ENCODE measurements at regions not wholly inside any gene's neighbourhood (a gene's known extent, or its start where the extent isn't known, plus 50 kb on each side); places are given as distances from the start of the nearest gene placed in this dataset.

GRCh38 chr13:65660731-65661130 is 1569.4 kb downstream of the PCDH9 start:
- DNase-seq (ENCODE audit: low read depth, low spot score) = no peak
- H3K4me3 ChIP-seq (ENCODE audit: low read depth, low read length) = no peak overlapping the region
- POLR2A ChIA-PET = interaction anchor here (0.7 kb wide), 1 partner anchor 561 kb away, joined by 3 read pairs; no protein-coding TSS in a partner anchor
- TF ChIP-seq CTCF (IDR thresholded peaks at IDR 0.05; ENCODE audit: insufficient read depth, low read length, missing control alignments) = no peak
- CTCF ChIA-PET = no interaction called here

DNA sequence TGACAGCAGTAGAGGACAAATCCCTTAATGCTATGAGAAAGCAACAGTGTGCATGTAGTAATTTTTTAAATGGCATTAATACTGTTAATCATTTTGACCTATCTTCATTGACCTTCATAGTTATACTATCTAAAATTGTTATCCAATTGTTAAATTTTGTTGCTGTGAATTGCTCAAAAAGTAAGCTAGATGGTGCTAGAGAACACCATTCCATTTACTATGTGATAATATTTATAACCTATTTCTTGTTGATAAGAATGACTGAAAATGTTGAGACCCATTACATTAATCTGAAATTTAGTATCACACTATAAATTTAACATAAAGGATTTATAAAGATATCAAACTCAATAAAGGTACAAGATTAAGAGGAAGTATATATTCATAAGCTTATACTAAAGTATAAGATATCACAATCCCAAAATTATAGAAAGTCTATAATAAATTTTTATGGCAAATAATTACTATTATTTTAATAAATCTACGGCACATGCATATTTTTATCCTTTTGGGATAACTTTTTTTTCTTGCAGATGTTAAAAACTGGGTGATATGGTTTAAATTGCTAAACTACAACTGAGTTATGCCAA is 1573.3 kb downstream of the PCDH9 start:
- H3K4me3 ChIP-seq (ENCODE audit: low read depth, low read length) = no peak overlapping the region
- no peak for DNase-seq (ENCODE audit: low read depth, low spot score)
- POLR2A ChIA-PET = interaction anchor here (0.8 kb wide), 1 partner anchor 161 kb away, joined by 3 read pairs; no protein-coding TSS in a partner anchor
- CTCF ChIA-PET = interaction anchor here (0.6 to 2.5 kb wide), 13 partner anchors 9 to 1581 kb away, joined by 3 to 13 read pairs (median 4); no protein-coding TSS in a partner anchor
- TF ChIP-seq CTCF (IDR thresholded peaks at IDR 0.05; ENCODE audit: insufficient read depth, low read length, missing control alignments) = peak; percentile 32

- DNase-seq (ENCODE audit: low read depth, low spot score) = no peak
- ChIA-PET CTCF (interaction anchor here (0.6 to 1.5 kb wide), 3 partner anchors 547 to 1583 kb away, joined by 3 read pairs; no protein-coding TSS in a partner anchor), POLR2A (no interaction called here)
- no peak for TF ChIP-seq CTCF (IDR thresholded peaks at IDR 0.05; ENCODE audit: insufficient read depth, low read length, missing control alignments)
- H3K4me3 ChIP-seq (ENCODE audit: low read depth, low read length) = no peak overlapping the region
These were observed 1576.5 kb downstream of the PCDH9 start for GRCh38 chr13:65653613-65654012.

DNA sequence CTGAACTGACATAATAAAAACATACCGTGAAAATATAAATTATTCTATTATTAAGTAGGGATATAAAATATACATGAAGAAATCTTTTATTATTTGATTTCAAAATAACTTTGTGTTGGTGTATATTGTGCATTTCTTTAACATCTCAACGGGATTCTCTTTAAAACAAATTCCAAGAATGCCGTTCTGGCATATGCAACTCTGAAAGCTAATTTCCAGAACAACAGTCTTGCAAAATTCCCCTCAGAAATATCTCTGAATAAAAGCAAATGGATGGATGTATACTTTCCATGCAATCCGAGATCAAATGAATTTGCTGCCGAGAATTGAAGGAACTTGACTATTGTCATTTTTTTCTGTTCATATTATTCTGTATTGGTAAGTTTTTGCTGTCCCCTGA is 1579.8 kb downstream of the PCDH9 start:
- no peak for DNase-seq (ENCODE audit: low read depth, low spot score)
- H3K4me3 ChIP-seq (ENCODE audit: low read depth, low read length) = no peak overlapping the region
- no peak for TF ChIP-seq CTCF (IDR thresholded peaks at IDR 0.05; ENCODE audit: insufficient read depth, low read length, missing control alignments)
- ChIA-PET POLR2A (no interaction called here), CTCF (interaction anchor here (0.6 to 1.7 kb wide), 2 partner anchors 12 to 71 kb away, joined by 3 to 6 read pairs; no protein-coding TSS in a partner anchor)

GRCh38 chr13:65642996-65643395 is 1587.1 kb downstream of the PCDH9 start:
- ChIA-PET CTCF (no interaction called here), POLR2A (no interaction called here)
- DNase-seq (ENCODE audit: low read depth, low spot score) = no peak
- TF ChIP-seq CTCF (IDR thresholded peaks at IDR 0.05; ENCODE audit: insufficient read depth, low read length, missing control alignments) = no peak
- no peak overlapping the region for H3K4me3 ChIP-seq (ENCODE audit: low read depth, low read length)

GRCh38 chr13:65642301-65642700 is 1587.8 kb downstream of the PCDH9 start:
- CTCF ChIA-PET = no interaction called here
- no peak for TF ChIP-seq CTCF (IDR thresholded peaks at IDR 0.05; ENCODE audit: insufficient read depth, low read length, missing control alignments)
- H3K4me3 ChIP-seq (ENCODE audit: low read depth, low read length) = no peak overlapping the region
- POLR2A ChIA-PET = no interaction called here
- DNase-seq (ENCODE audit: low read depth, low spot score) = no peak
